GM06990 (cell line): ENCODE measurements at regions not wholly inside any gene's neighbourhood (a gene's known extent, or its start where the extent isn't known, plus 50 kb on each side); places are given as distances from the start of the nearest gene placed in this dataset.

Experiments used
- DNase-seq: peaks from one replicate; pipeline ENCODE4 v3.0.0-alpha.2; 2011; ENCODE audit not compliant: insufficient read length; ENCODE audit errors: extremely low read depth
- H3K27me3 ChIP-seq: replicated peaks from 2 replicates; pipeline ENCODE4 v1.6.0; 2011; ENCODE audit warnings: low read length; ENCODE audit not compliant: control insufficient read depth, insufficient read depth
- H3K36me3 ChIP-seq: 2 replicates; pipeline ENCODE4 v1.5.1; 2011; ENCODE audit warnings: low read length; ENCODE audit not compliant: control insufficient read depth, insufficient read depth
- H3K4me3 ChIP-seq: replicated peaks from 2 replicates; pipeline ENCODE4 v1.5.1; 2011; ENCODE audit warnings: low read depth, mild to moderate bottlenecking, control low read depth, low read length
- TF ChIP-seq, protein P1 (sequence below): IDR thresholded peaks from 2 replicates; pipeline ENCODE4 v1.5.1; 2011; ENCODE audit warnings: low read length, control low read depth, mild to moderate bottlenecking, inconsistent platforms; ENCODE audit not compliant: insufficient read depth, poor library complexity, severe bottlenecking

DNA sequence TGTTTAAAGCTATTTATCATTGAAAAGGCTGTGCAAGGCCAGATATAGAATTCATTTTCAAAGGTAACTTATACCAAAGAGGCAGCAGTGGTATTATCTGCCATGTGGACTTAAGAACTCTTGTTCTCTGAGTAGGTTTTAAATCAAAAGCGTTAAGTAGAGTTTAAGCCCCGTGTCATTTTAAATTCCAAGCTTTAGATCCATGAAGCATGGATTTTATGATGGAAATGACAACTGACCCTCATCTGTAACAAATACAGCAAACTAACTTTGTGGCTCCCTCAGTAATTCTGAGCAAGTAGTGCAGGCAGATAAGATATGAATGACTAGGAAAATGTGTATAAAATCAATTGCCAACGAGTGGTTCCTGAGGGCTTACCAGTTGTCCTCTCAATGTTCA, 247.0 kb downstream of the WDR11 start:
- no peak for DNase-seq
- Histone ChIP-seq H3K4me3 (no peak overlapping the region), H3K36me3 (no peaks in the 10 kb centered on the region), H3K27me3 (no peaks in the 10 kb centered on the region; the same call in 1 of the 2 replicates)
- TF ChIP-seq, protein P1, sequence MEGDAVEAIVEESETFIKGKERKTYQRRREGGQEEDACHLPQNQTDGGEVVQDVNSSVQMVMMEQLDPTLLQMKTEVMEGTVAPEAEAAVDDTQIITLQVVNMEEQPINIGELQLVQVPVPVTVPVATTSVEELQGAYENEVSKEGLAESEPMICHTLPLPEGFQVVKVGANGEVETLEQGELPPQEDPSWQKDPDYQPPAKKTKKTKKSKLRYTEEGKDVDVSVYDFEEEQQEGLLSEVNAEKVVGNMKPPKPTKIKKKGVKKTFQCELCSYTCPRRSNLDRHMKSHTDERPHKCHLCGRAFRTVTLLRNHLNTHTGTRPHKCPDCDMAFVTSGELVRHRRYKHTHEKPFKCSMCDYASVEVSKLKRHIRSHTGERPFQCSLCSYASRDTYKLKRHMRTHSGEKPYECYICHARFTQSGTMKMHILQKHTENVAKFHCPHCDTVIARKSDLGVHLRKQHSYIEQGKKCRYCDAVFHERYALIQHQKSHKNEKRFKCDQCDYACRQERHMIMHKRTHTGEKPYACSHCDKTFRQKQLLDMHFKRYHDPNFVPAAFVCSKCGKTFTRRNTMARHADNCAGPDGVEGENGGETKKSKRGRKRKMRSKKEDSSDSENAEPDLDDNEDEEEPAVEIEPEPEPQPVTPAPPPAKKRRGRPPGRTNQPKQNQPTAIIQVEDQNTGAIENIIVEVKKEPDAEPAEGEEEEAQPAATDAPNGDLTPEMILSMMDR, result no peak

DNA sequence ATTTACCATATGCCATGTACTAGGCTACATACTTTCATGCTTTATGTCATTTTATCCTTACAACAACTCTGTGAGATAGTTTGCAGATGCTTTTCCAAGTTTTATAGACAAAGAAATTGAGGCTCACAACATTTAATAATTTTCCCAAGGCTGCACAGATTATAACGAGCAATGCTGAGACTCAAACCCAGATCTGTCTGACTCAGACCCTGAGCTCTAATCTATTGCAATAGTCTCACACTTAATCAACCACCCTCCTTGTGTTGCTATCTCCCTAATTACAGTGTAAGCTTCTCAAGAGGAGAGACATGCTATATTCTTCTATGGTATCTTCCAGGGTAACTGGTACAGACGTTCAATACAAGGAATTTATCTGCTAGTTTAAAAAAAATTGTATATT, 247.6 kb downstream of the WDR11 start:
- DNase-seq, result no peak
- TF ChIP-seq, protein P1, result no peak
- H3K4me3 ChIP-seq, result no peak overlapping the region
- no peaks in the 10 kb centered on the region; the same call in 1 of the 2 replicates for H3K27me3 ChIP-seq
- H3K36me3 ChIP-seq, result no peaks in the 10 kb centered on the region

DNA sequence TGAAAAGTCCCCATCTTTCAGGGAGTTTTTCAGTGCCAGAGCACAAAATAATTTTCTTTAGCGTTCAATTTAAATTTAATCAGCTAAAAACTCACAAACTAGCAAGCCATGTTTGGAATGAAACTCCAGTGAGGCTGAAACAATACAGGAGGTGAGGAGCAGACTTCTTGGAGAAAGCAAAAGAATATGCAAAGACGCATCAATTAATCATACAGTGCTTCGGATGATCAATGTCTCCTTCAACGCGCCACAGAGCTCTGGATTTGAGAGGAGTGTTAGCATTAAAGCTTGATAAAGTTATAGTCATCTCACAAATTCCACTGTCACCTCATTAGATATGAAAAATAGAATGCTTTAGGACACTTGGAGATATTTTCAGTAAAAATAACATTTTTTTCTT, 248.0 kb downstream of the WDR11 start:
- Histone ChIP-seq H3K27me3 (no peaks in the 10 kb centered on the region; the same call in 1 of the 2 replicates), H3K4me3 (no peak overlapping the region), H3K36me3 (no peaks in the 10 kb centered on the region)
- TF ChIP-seq, protein P1, result no peak
- DNase-seq, result no peak

DNA sequence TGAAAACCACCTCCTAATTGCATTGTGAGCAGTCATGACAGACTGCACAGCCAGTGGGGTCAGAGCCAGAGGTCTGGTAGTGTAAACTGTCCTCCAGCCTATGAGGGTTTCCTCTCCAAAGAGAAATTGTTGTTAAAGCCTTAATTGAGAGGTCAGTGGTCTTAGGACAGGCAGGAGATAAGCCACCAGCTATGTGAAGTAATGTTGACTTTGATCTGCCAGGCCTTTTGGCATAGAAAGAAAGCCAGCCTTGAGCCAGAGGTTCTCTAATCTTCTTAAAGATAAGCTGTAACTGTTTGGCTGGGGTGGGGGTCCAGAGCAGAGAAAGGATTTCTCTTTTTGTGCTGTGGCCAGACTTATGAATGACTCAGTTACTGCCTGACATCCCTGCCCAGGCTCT, 248.4 kb downstream of the WDR11 start:
- no peak overlapping the region for H3K4me3 ChIP-seq
- no peak for DNase-seq
- H3K27me3 ChIP-seq, result no peaks in the 10 kb centered on the region; the same call in 1 of the 2 replicates
- TF ChIP-seq, protein P1, result no peak
- H3K36me3 ChIP-seq, result no peaks in the 10 kb centered on the region

DNA sequence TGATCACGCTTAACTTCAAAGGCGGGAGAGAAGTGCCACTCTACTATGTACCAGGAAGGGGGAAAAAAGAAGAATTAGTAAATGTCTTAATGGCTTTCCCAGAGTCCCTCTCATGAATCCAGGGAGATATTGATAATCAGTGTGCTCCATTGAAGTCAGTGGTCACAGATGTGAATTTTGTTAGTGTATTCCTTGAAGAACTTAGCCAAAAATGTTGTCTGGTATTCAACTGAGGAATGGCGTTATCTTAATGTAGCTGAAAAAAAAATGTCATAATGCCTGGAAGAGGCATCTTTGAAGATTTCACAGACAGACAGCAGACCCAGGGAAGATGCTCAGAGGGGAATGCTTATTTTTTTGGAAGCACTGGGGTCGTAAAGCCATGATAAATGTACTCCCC, 250.4 kb downstream of the WDR11 start:
- no peak for DNase-seq
- H3K27me3 ChIP-seq, result no peaks in the 10 kb centered on the region; the same call in 1 of the 2 replicates
- TF ChIP-seq, protein P1, result no peak
- H3K36me3 ChIP-seq, result no peaks in the 10 kb centered on the region
- H3K4me3 ChIP-seq, result no peak overlapping the region

DNA sequence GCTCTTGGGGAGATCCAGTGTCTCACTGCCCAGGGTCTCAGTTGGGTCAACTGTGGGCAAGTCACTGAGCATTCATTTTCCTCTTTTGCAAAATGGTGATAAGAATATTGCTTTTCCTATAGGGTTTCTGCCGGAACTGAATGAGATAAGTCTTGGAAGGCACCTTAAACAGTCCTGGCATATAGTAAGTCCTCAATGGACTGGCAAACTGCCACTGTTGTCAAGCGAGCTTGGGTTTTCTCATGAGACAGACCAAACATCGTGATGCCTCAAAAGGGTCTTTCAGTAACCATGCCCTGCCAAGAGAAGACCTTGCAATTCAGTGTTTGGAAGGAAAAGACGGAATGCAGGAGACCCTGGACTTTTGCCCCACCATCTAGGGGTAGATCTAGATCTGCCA, 251.5 kb downstream of the WDR11 start:
- no peak for DNase-seq
- TF ChIP-seq, protein P1, result no peak

More for the DNA sequence above, 251.5 kb downstream of the WDR11 start:
- H3K4me3 ChIP-seq, result no peak overlapping the region
- H3K27me3 ChIP-seq, result no peaks in the 10 kb centered on the region; the same call in 1 of the 2 replicates
- no peaks in the 10 kb centered on the region for H3K36me3 ChIP-seq
